Astrocyte of the spinal cord (primary cell): ENCODE measurements at regions not wholly inside any gene's neighbourhood (a gene's known extent, or its start where the extent isn't known, plus 50 kb on each side); places are given as distances from the start of the nearest gene placed in this dataset.
"Not testable (repeated sequence)": the region's sequence is repeated elsewhere in the genome, so short reads cannot be mapped to it uniquely, and the experiment has no call there.

Experiments used
- DNase-seq: peaks from one replicate; pipeline ENCODE4 v3.0.0; 2011; ENCODE audit warnings: low read depth, low spot score
- H3K4me3 ChIP-seq: 2 replicates; pipeline ENCODE4 v1.5.1; 2011; ENCODE audit warnings: low read depth, mild to moderate bottlenecking, low read length, moderate library complexity
- in situ Hi-C: cut with HindIII; loops from 2 replicates; pipeline ENCODE4 v1.10.0; 2017; ENCODE audit warnings: low sequenced_read_pairs

DNA sequence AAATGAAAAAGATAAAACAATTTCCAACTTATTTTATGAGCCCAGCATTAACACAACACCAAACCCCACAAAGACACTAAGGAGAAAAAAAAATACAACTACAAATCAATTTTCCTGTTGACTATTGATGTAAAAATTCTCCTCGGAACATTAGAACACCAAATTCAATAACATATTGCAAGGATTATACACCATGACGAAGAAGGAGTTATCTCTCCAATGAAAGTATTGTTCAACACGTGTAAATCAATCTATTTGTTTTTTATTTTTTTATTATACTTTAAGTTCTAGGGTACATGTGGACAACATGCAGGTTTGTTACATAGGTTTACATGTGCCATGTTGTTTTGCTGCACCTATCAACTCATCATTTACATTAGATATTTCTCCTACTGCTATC is 1632.3 kb downstream of the SPATA31A7 start:
- in situ Hi-C loops, H3K4me3 ChIP-seq, DNase-seq: not testable (repeated sequence)

DNA sequence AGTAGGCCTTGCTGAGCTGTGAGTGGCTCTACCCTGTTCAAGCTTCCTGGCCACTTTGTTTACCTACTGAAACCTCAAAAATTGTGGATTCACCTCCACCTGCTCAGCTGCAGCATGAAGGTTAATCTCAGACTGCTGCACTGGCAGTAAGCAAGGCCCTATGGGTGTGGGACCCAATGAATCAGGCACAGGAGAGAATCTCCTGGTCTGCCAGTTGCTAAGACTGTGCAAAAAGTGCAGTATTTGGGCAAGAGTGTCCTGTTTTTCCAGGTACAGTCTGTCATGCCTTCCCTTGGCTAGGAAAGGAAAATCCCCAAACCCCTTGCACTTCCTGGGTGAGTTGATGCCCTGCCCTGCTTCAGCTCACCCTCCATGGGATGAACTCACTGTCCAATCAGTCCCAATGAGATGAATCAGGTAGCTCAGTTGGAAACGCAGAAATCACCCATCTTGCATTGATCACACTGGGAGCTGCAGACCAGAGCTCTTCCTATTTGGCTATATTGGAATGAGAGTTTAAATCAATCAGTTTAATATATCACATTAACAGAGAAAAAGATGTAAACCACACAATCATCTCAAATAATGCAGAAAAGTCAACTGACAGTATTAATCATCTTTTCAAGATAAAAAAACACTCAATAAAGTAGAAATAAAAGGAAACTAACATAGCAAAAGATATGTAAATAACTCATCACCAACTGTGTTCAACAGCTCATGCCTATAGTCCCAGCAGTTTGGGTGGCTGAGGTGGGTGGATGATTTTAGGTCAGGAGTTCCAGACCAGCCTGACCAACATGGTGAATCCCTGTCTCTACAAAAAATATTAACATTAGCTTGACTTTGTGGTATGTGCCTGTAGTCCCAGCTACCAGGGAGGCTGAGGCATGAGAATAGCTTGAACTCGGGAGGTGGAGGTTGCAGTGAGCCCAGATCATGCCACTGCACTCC is 1638.4 kb downstream of the SPATA31A7 start:
- in situ Hi-C loops, H3K4me3 ChIP-seq, DNase-seq: not testable (repeated sequence)

- H3K4me3 ChIP-seq, in situ Hi-C loops: not testable (repeated sequence)
Measured at GRCh38 chr9:62830829-62831459, 1641.1 kb downstream of the SPATA31A7 start.

DNA sequence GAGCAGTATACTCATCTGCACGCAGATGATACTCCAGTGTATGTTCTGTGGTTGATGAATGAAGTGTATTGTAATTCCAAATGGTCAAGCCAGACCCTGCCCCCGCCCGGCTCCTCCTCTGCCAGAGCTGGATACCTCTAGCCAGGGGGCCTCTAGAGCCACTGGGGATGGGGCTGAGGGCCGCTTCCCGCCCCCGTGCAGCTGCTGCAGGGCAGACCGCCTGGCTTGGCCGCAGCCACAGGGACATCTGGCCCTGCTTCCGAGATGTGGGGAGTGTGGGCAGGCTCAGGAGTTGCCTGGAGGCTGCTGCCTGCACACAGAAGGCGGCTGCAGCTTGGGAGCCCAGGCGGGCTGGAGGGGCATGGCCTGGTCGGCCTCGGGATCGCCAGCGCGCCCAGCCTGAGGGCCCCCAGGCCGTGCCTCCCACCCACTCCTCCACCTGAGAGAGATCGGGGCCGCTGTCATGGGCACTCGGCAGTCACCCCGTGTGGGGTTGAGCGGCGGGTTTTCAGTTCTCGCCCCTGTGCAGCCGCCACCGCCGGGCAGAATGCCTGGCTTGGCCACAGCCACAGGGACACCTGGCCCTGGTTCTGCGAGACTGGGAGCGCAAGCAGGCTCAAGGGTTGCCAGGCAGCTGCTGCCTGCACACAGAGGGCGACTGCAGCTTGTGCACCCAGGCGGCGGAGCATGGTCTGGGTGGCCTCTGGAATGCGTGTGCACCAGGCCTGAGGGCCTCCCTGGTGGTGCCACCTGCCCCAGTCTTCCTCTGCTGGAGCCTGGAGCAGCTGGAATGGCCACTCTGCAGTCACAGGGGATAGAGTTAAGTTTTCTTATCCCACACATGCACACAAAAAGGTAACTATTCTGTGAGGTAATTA is 1643.7 kb downstream of the SPATA31A7 start:
- DNase-seq, in situ Hi-C loops, H3K4me3 ChIP-seq: not testable (repeated sequence)

More at GRCh38 chr9:62830829-62831459, 1641.1 kb downstream of the SPATA31A7 start:
- DNase-seq: not testable (repeated sequence)

GRCh38 chr9:62837254-62837911 is 1647.5 kb downstream of the SPATA31A7 start:
- peak; percentile 8 for DNase-seq
- in situ Hi-C loops, H3K4me3 ChIP-seq: not testable (repeated sequence)

- DNase-seq: peak; percentile 77
- in situ Hi-C loops: not testable (repeated sequence)
- H3K4me3 ChIP-seq: peak overlapping the region; percentile 41
Measured at GRCh38 chr9:62838024-62838718, 1648.3 kb downstream of the SPATA31A7 start.

- in situ Hi-C loops, DNase-seq, H3K4me3 ChIP-seq: not testable (repeated sequence)
Measured at GRCh38 chr9:62839168-62839567, 1649.3 kb downstream of the SPATA31A7 start.

DNA sequence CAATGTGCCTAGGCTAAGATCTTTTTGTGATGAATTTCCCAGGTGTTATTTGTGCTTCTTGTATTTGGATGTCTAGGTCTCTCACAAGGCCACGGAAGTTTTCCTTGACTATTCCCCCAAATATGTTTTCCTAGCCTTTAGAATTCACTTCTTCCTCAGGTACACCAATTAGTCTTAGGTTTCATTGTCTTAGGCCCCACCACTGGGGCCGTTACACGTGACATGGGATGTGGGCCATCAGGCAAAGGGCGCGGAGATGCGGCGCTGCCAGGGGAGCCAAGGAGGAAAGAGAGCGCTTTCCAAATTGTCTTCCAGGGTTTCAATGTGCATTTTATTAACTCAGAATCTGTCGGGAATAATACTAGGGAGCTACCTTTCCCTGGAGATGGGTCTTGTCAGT is 1653.3 kb downstream of the SPATA31A7 start:
- H3K4me3 ChIP-seq, in situ Hi-C loops, DNase-seq: not testable (repeated sequence)

DNA sequence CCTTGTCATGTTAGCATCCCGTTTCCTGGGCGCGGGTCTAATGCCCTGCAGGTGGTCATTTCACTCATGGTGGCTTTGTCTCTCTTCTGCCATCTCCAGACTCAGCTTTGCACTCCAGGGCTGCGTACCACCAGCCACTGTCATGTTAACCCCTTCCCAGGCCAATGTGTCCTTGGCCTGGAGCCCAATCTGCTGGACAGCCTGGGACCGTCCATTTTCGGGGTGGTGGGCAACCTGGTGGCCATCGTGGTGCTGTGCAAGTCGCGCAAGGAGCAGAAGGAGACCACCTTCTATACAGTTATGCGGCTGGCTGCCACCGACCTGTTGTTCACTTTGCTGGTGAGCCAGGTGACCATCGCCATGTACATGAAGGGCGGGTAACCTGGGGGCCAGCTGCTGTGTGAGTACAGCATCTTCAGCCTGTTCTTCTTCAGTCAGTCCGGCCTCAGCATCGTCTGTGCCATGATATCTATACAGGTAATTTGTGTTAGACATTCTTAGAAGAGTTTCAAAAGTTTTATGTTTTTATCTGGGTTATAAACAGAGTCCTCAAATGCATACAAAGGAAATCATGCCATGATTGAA is 1654.0 kb downstream of the SPATA31A7 start:
- DNase-seq, in situ Hi-C loops, H3K4me3 ChIP-seq: not testable (repeated sequence)

DNA sequence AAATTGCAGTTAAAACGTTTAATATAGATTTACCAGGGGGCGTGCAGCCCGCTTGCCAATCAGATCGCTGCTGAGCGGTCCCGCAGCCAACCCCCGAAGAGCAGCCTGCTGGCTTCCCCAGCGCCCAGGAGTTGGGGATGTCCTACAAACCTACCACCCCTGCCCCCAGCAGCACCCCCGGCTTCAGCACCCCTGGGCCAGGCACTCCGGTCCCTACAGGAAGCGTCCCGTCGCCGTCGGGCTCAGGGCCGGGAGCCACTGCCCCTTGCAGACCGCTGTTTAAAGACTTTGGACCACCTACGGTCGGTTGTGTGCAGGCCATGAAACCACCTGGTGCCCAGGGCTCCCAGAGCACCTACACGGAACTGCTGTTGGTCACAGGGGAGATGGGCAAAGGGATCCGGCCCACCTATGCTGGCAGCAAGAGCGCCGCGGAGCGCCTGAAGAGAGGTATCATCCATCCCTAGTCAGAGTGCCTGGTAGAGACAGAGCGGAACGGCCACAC is 1654.9 kb downstream of the SPATA31A7 start:
- H3K4me3 ChIP-seq, DNase-seq, in situ Hi-C loops: not testable (repeated sequence)

- DNase-seq, in situ Hi-C loops, H3K4me3 ChIP-seq: not testable (repeated sequence)
Measured at GRCh38 chr9:62848258-62848657, 1658.4 kb downstream of the SPATA31A7 start.

DNA sequence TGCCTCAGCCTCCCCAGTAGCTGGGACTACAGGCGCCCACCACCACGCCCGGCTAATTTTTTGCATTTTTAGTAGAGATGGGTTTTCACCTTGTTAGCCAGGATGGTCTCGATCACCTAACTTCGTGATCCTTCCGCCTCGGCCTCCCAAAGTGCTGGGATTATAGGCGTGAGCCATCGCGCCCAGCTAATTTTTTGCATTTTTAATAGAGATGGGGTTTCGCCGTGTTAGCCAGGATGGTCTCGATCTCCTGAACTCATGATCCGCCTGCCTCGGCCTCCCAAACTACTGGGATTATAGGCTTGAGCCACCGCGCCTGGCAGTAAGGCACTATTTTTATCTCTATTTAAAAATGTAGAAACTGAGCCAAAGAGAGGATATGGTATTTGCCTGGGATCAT is 1660.2 kb downstream of the SPATA31A7 start:
- H3K4me3 ChIP-seq, DNase-seq, in situ Hi-C loops: not testable (repeated sequence)

GRCh38 chr9:62857280-62857679 is 1667.4 kb downstream of the SPATA31A7 start:
- H3K4me3 ChIP-seq, DNase-seq, in situ Hi-C loops: not testable (repeated sequence)

GRCh38 chr9:62858240-62858639 is 1668.4 kb downstream of the SPATA31A7 start:
- in situ Hi-C loops, H3K4me3 ChIP-seq, DNase-seq: not testable (repeated sequence)
